Stimulated activated naive CD4-positive, alpha-beta T cell treated with Interleukin-2 at 50 U/mL for 16 hours (primary cell): ENCODE measurements at regions not wholly inside any gene's neighbourhood (a gene's known extent, or its start where the extent isn't known, plus 50 kb on each side); places are given as distances from the start of the nearest gene placed in this dataset.

Experiments used
- DNase-seq: peaks from one replicate; lab custom pipeline; 2025; lab: John Stamatoyannopoulos, UW

DNA sequence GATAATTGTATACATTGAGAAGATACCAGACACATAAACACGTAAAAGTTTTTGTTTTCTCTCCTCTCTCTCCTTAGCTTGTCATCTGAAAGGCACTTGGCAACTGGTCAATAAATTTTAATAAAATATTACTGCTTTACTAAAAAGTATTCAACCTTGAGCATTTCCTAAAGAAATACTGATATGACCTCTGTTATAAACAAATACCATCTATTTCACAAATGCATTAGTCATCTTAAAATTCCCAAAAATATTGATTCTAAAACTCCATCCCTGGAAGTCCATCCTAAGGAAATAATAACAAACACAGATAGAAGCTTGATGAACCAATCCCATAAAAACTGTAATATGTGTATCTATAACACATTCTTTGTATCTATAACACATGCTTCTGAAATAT is 483.2 kb downstream of the TLR4 start:
- no peak for DNase-seq

DNA sequence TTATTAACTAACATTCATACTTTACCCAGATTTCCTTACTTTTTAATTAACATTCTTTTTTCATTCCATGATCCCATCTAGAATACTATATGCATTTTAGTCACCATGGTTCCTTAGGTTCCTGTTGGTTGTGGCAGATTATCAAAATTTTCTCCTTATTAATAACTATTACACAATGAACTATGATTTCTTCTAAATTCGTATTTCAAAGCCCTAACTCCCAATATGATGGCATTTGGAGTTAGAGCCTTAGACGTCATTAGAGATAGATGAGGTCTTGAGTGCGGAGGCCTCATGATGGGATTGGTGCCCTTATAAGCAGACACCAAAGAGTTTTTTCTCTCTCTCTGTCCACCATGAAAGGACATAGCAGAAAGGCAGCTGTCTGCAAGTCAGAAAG is 485.4 kb downstream of the TLR4 start:
- DNase-seq = no peak

DNA sequence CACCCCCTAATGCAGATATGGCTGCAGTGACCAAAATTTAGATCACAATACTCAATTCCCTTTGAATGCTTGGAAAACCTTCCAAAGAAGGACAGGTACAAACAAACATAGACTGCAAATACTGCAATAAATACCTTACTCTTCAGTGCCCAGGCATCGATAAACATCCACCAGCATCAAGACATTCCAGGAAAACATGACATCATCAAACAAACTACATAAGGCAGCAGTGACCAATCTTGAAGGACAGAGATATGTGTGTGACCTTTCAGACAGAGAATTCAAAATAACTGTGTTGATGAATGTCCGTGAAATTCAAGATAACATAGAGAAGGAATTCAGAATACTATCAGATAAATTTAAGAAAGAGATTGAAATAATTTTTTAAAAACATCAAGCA is 488.6 kb downstream of the TLR4 start:
- no peak for DNase-seq

DNA sequence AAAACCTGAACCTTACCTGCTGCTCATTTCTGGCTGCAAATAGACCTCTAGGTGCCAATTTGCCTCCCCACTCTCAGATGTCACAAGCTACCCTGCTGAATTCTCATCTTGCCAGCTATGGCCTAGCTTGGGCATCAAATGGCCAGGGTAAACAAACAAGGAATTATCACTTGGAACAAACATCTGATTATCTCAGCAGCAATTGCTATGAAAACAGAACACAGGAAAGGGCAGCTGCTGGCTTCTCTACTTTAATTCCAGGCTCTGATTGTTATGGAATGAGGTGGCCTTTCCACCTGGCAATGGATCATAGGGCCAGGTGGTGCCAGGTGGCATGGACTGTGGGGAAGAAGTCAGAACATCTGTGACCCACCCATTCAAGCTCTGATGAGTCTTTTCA is 505.1 kb downstream of the TLR4 start:
- DNase-seq = no peak

DNA sequence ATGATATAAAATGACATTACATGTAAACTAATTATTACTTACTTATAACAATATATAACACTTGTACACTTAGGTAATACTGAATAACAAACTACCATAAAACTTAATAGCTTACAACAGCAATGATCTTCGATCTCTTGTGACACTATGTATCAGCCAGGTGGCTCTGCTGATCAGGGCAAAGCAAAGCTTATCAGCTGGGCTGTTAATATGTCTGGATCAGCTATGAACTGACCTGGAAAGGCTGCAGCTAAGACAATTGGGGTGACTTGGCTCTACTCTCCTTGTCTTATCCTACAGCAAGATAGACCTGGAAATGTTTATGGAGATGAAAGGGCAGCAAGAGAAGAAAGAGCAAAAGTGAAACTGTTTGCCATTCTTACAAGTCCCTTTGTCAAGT is 511.3 kb downstream of the TLR4 start:
- DNase-seq = no peak

DNA sequence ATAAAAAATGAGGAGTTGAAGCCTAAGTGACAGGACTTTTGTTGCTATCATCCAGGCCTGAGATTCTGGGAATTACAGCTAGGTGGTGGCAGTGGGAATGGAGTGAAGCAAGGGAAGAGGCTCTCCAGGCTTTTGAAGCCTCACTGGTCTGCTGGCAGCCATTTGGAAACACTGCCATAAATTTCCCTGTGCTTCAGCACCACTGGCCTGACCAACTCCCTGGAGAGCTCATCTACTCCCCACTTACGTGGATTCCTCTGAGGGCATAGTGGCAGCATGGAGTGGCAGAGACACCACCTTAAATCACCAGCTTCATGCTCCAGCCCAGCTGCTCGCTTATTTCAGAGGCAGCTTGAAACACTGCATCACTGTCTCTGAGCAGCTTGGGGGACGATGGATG is 518.2 kb downstream of the TLR4 start:
- DNase-seq = no peak

DNA sequence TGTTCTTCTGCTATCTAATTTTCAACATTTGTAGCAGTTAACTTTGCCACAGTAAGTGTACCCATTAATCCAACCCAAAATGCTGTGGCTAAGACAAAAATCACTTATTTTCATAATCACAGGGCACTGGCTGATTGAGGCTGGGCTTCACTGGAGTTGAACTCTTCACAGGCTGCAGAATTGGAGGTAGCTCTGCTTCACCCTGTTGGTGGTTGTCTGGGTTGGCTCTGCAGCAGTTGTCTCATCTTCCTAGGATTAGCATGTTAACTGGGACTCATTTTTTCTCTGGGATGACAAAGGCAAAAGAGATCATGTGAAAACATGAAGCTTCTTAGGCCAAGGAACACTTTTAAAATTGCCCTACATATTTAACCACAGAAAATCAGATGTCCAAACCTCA is 518.9 kb downstream of the TLR4 start:
- DNase-seq = no peak

DNA sequence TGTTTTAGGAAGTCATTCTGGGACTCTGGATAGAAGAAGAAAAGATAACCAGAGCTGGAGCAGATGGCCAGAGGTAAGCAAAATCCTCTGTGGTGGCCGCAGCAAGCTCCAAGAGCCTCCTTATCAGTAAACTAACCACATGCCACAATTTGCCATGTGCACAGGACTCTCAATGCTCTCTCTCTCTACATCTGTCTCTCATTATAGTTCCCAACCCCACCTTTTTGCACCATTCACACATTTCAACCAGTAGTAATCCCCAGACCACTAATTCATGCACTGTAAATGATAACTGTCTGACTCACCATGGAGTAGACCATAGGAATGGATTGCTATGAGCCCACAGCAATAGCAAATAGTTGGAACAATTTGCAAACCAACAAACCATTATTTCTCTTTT is 526.1 kb downstream of the TLR4 start:
- no peak for DNase-seq

DNA sequence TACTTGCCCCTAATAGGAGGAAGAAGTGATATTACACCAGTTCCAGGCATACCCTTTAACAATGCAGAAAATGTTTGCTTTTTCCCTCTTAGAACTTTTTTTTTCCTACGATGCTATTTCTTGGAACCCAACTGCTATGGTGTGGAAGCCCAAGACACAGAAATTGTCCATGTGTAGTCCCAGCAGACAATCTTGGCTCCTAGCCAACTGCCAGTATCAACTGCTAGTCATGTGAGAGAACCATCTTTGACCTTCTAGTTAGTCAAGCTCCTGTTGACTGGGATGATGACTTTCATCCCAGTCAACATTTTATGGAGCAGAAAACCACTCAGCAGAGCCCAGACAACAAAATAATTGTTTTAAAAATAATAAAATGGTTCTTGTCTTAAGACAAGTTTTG is 532.4 kb downstream of the TLR4 start:
- no peak for DNase-seq

DNA sequence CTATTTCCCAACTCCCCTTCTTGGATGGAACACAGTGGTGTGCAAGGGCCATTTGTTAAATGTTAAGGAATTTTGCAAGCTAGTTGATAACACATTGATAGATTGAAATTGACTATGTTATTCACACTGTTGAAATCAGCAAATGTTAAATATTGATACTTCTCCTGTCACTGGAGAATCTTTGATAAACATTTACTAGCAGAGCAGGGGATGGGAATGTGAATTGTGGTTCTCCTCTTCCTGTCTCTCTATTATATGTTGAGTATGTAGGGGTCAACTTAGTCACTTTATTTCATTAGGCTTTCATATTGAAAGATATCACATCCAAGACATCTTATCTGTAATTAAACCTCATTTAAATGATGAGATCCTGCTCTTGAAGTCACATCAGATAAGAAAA is 533.9 kb downstream of the TLR4 start:
- no peak for DNase-seq

DNA sequence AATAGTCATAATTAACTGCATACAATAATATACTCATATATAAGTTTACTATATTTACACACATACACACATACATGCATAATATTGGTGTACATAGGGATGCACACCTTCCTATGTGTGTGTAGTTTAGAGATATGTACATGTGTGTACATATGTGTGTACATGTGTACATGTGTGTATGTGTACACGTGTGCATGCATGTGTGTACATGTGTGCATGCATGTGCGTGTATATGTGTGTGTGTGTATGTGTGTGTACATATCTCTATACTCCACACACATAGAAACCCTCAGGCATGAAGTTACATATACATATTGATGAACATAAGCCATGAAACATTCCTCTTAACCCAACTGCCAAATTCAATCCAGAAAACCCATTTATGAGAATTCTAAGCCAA is 547.8 kb downstream of the TLR4 start:
- no peak for DNase-seq

DNA sequence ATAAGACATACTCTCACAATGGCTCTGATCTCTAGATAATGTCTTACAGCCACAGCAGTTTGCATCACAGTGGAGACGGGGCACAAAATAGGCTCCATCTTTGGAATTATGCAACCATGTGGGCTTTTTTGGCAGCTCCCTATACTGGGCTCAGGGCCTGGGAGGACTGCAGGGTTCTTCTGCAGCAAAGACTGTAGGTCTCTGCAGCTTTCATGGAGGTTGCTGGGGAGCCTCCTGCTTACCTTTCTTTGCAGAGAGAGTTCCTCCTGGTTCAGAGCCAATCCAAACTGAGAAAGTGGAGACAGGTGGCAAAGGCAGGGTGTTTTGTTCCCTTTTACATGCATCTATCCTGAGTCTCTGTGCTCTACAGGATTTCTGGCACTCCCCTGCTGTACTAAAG is 558.0 kb downstream of the TLR4 start:
- no peak for DNase-seq

DNA sequence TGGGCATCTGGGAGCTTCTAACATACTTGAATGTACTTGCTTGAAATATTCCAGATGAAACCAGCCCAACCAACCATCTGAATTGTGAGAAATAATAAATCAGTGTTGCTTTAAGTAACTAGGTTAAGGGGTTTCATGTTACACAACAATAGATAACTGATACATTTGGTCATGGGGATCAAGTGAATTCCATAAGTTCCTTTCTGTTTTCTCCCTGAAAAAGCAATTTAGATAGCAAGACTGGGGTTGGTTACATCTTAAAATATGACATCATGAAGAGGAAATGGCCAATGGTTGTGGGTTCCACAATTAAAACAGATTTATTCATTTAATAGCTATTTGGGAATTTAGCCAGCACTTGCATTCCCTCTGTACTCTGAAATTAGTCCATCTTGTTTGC is 559.7 kb downstream of the TLR4 start:
- no peak for DNase-seq

DNA sequence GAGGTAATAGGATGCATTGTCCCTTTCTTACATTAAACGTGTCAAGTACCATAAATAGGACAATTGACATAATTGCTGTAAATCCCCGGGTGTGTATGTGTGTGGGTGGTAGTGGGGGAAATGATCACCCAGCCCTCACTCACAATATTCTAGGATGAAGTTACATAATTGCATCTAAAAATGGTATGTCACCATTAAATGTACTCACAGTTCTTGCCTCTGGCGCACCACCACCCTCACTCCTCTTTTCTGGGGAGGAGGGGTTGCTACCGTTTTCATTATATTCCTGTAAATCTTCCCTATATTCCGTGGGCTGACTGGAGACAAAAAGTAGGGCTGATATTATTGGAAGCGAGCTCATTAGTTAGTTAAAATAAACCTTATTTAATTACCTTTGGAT is 563.8 kb downstream of the TLR4 start:
- DNase-seq = no peak

DNA sequence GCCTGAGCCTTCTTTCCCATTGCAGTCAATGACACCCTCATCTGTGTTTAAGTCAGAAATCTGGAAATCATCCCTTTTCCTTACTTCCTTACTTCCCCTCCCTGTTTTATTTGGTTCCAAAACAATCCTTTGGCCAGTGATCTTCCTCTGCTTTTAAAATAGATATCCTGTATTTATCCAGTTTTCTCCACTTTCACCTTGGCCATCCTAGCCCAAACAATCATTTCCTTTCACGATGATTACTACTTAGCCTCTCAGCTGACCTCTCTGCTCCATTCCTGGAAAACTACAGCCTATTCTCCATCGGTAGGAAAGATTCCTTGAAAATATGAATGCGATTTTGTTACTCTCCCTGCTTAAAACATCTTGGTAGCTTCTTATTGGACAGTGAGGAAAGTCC is 565.4 kb downstream of the TLR4 start:
- no peak for DNase-seq

DNA sequence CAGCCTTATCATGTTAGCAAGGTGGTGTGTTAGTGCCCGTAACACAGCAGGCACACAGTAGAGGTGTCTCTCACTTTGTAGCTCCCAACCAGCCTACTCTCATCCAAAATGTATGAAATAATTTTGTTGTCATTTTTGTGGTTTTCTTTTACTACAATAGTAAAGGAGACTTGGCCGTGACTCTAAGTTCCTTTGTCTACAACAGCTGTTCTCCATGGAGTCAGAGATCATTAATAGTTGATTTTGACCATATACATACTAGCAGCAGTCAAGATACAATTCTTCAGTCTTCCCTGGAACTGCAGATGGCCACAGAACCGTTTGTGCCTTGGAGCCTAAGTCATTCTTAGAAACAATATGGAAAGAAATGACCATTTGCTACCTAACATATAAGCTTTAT is 567.1 kb downstream of the TLR4 start:
- DNase-seq = no peak

DNA sequence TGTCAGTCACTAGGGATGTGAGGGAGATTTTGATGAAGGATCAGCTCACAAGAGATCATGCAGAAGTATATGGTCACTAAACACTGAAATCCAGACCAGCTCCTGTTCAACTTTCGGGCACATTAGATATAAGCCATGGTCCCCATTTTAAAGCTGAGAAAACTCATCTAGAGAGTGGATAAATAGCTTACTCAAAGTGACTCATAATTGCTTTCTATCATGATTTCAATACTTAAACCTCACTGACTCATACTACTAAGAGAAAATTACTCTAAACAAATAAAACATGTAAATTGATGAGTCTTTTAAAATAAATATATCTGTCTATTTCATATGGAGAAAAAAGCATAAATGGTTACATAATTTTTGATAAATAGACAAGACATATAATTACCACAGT is 567.7 kb downstream of the TLR4 start:
- DNase-seq = no peak

DNA sequence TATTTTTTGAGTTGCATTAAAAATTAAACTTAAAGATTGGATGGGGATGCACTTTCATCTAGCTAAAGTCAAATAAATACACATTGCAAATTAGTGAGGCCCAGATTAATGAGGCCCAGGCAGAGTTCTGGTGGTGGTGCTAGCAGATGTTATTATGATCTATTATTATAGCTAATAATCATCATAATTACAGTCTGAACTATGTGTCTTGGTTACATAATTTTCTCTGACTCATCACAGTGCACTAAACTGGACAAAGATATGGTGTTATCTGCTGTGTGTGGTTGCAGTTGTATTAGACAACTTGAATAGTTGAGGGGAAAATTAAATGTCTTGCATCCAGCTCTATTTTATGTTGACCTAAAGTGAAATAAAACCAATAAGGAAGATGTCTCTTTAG is 568.8 kb downstream of the TLR4 start:
- DNase-seq = no peak

DNA sequence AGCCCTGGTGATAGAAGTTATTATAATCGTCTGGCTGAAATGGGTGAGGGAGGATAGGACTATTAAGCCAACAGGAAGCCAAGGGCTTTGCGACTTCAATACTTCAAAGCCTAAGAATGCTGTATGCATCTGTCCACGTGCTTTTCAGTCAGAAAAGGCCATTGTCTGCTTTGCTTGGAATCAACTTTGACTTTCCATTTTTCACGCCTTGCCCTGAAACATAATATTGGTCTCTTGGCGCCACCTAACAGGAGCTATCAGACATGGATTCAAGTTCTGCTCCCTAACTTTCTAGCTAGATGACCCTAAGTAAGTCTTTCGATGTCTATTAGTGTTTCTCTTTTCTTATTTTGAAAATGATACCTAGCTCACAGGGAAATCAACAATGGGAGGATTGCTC is 572.6 kb downstream of the TLR4 start:
- DNase-seq = no peak

DNA sequence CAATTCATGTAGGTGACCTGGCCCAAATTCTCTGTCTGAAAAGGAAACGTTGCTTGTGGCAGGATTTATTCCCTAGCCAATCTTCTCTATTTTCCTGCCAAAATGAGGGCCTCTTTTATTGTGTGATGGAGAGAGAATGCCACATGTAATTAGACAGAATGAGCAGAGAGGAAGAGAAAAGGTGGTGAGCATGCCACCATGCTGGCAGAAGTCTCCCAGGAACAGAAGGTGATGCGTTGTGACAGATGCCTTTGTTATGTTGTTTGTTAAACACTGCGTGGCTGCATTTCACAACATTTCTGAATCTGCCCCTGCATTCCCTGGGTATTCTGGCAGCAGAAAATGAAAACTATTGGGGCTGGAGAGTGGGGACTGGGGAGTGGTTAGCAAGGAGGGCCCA is 577.6 kb downstream of the TLR4 start:
- DNase-seq = no peak

DNA sequence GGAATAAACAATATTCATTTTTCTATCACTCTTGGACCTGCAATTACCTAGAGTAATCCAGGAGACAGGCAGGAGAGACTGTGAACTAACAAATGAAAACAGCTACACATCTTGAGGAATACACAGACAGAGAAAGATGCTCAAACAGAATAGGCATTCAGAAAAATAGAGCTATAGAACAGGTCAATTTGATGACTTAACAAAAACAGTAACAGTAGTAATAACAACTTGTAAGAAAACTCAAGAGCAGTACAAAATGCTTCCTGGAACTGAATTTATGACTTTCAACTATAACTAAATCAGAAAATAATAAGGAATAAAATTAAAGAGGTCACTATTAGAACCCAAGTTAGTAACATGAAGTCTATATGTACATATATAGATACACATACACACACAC is 579.3 kb downstream of the TLR4 start:
- DNase-seq = no peak

DNA sequence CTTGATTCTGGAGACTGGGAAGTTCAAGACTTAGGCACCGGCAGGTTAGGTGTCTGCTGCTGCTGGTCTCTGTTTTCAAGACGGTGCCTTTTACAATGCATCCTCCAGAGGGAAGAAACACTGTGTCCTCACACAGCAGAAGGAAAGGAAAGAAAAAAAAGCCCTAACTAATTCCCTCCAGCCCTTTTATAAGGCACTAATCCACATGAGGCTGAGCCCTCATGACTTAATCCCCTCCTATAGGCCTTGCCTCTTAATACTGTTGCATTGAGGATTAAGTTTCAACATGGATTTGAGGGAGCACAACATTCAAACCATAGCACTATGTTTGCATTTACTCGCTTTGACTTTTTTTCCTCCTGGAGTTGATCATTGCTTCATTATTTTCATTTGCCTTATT is 585.9 kb downstream of the TLR4 start:
- DNase-seq = no peak

DNA sequence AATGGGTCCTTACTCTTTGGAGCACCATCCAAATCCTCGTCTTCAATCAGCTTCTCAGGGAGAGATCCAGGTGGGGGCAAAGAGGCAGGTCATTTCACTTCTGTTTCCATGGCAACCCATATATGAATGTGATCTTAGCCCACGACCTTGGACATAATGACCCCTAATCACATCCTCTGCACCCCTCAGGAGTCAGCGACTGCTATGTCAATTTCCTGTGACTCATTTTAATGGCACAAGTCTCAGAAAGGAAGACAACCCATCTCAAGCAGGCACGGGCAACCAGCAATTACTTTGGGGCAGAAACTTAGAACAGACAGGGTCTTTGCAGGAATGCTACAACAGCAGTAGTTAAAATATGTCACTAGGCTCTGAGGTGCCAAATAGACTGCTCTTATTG is 591.2 kb downstream of the TLR4 start:
- no peak for DNase-seq

DNA sequence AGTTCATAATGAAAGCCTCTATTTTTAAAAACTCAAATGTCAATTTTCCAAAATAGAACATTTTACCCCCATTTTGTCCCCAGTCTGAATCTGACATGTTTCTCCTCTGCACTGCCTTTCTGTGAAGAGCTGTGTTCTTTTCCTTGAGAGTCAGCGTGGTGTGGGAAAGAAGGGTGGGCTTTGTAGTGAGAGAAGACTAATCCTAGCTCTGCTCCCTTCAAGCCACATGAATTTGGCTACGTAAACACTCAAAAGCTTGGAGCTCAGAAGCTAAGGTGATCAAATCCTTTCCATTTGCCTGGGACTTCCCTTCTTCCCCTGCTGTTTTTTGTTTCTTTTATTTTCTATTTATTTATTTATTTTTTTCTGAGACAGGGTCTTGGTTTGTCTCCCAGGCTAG is 598.5 kb downstream of the TLR4 start:
- no peak for DNase-seq

DNA sequence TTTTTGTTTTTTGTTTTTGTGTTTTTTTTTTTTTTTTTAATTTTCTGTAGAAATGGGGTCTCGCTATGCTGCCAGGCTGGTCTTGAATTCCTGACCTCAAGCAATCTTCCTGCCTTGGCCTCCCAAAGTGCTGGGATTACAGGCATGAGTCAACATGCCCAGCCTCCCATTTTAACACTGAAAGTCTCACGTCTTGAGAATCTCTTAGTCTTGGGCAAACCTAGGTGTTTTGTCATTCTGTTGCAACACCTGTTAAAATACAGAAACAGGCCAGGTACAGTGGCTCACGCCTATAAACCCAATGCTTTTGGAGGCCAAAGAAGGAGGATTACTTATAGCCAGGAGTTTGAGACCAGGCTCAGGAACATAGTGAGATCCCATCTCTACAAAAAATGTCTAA is 599.0 kb downstream of the TLR4 start:
- no peak for DNase-seq

DNA sequence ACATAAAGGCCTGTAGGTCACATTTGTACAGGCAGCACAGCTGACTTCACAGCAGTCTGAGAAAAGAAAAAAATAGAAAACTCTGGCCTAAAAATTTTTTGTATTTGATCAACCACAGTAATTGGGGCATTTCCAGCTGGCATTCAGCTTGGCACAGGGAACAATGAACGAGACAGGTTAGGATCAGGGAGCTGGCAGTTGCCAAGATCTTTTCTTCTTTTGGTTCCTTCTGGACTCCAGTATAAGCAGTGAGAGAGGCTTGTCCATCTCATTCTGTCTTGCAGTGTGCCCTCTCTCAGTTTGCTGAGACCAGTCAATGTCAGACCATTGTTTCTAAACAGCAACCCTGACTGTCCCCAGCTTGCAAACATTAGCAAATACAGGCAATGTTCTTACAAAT is 601.1 kb downstream of the TLR4 start:
- no peak for DNase-seq
